ENCODE measurements at regions not wholly inside any gene's neighbourhood (a gene's known extent, or its start where the extent isn't known, plus 50 kb on each side); places are given as distances from the start of the nearest gene placed in this dataset.

GRCh38 chr1:172900376-172900997 lies 150.3 kb downstream of the TNFSF18 start:
- H3K4me3 ChIP-seq (ENCODE audit: low read depth, low read length, poor library complexity, severe bottlenecking): no peak overlapping the region
- no peaks in the 10 kb centered on the region for H4K20me1 ChIP-seq (ENCODE audit: insufficient read depth, low read length)
- H3F3A ChIP-seq (ENCODE audit: insufficient read depth, low read length): no peaks in the 10 kb centered on the region
- no peak overlapping the region for H3K9ac ChIP-seq (ENCODE audit: low read length)
- no peaks in the 10 kb centered on the region for H3K4me1 ChIP-seq (ENCODE audit: insufficient read depth, low read length, severe bottlenecking)
- H3K9me3 ChIP-seq (ENCODE audit: low read length): no peaks in the 10 kb centered on the region
- H2AFZ ChIP-seq (ENCODE audit: low read length): no peak overlapping the region
- H3K79me2 ChIP-seq (ENCODE audit: insufficient read depth, low read length): no peaks in the 10 kb centered on the region
- no peaks in the 10 kb centered on the region for H3K9me2 ChIP-seq (ENCODE audit: low read depth, low read length)
- H3K4me2 ChIP-seq (ENCODE audit: low read length): no peak overlapping the region
- H3K27ac ChIP-seq (ENCODE audit: low read depth, low read length, poor library complexity, severe bottlenecking): no peak overlapping the region
- H3K27me3 ChIP-seq (ENCODE audit: insufficient read depth, low read length): no peaks in the 10 kb centered on the region
- TF ChIP-seq EZH2 (IDR thresholded peaks at IDR 0.05; ENCODE audit: borderline replicate concordance, low read length): no peak
- TF ChIP-seq CTCF (IDR thresholded peaks at IDR 0.05; ENCODE audit: low read length): no peak
- H3K36me3 ChIP-seq (ENCODE audit: insufficient read depth, low read length): no peaks in the 10 kb centered on the region

- Histone ChIP-seq H3K4me1 (ENCODE audit: insufficient read depth, low read length, severe bottlenecking) (no peaks in the 10 kb centered on the region), H3K9me3 (ENCODE audit: low read length) (no peaks in the 10 kb centered on the region), H3K36me3 (ENCODE audit: insufficient read depth, low read length) (no peaks in the 10 kb centered on the region), H3K27ac (ENCODE audit: low read depth, low read length, poor library complexity, severe bottlenecking) (no peak overlapping the region), H4K20me1 (ENCODE audit: insufficient read depth, low read length) (no peaks in the 10 kb centered on the region), H2AFZ (ENCODE audit: low read length) (no peak overlapping the region), H3K9ac (ENCODE audit: low read length) (no peak overlapping the region), H3K4me3 (ENCODE audit: low read depth, low read length, poor library complexity, severe bottlenecking) (no peak overlapping the region), H3F3A (ENCODE audit: insufficient read depth, low read length) (no peaks in the 10 kb centered on the region), H3K9me2 (ENCODE audit: low read depth, low read length) (no peaks in the 10 kb centered on the region), H3K27me3 (ENCODE audit: insufficient read depth, low read length) (no peaks in the 10 kb centered on the region), H3K4me2 (ENCODE audit: low read length) (no peak overlapping the region), H3K79me2 (ENCODE audit: insufficient read depth, low read length) (no peaks in the 10 kb centered on the region)
- TF ChIP-seq CTCF (IDR thresholded peaks at IDR 0.05; ENCODE audit: low read length) (no peak), EZH2 (IDR thresholded peaks at IDR 0.05; ENCODE audit: borderline replicate concordance, low read length) (no peak)
Observed at GRCh38 chr1:172902200-172902599, 148.5 kb downstream of the TNFSF18 start.

- H3K4me2 ChIP-seq (ENCODE audit: low read length): no peak overlapping the region
Observed at GRCh38 chr1:172902861-172903381, 147.8 kb downstream of the TNFSF18 start.

More at GRCh38 chr1:172902861-172903381, 147.8 kb downstream of the TNFSF18 start:
- H3K36me3 ChIP-seq (ENCODE audit: insufficient read depth, low read length): no peaks in the 10 kb centered on the region
- H3K9me2 ChIP-seq (ENCODE audit: low read depth, low read length): no peaks in the 10 kb centered on the region
- H3K27me3 ChIP-seq (ENCODE audit: insufficient read depth, low read length): no peaks in the 10 kb centered on the region
- no peak overlapping the region for H3K4me3 ChIP-seq (ENCODE audit: low read depth, low read length, poor library complexity, severe bottlenecking)
- H3K9ac ChIP-seq (ENCODE audit: low read length): no peak overlapping the region
- no peaks in the 10 kb centered on the region for H4K20me1 ChIP-seq (ENCODE audit: insufficient read depth, low read length)
- no peaks in the 10 kb centered on the region for H3K9me3 ChIP-seq (ENCODE audit: low read length)
- no peaks in the 10 kb centered on the region for H3K4me1 ChIP-seq (ENCODE audit: insufficient read depth, low read length, severe bottlenecking)
- TF ChIP-seq EZH2 (IDR thresholded peaks at IDR 0.05; ENCODE audit: borderline replicate concordance, low read length) (no peak), CTCF (IDR thresholded peaks at IDR 0.05; ENCODE audit: low read length) (no peak)
- no peaks in the 10 kb centered on the region for H3F3A ChIP-seq (ENCODE audit: insufficient read depth, low read length)
- no peak overlapping the region for H3K27ac ChIP-seq (ENCODE audit: low read depth, low read length, poor library complexity, severe bottlenecking)
- H3K79me2 ChIP-seq (ENCODE audit: insufficient read depth, low read length): no peaks in the 10 kb centered on the region
- H2AFZ ChIP-seq (ENCODE audit: low read length): no peak overlapping the region
